SK-N-DZ (cell line): ENCODE measurements at regions not wholly inside any gene's neighbourhood (a gene's known extent, or its start where the extent isn't known, plus 50 kb on each side); places are given as distances from the start of the nearest gene placed in this dataset.

Experiments used
- DNase-seq: peaks from one replicate; pipeline ENCODE4 v3.0.0-alpha.2; 2015; ENCODE audit warnings: low spot score

GRCh38 chr2:43087413-43087812 lies 139.0 kb downstream of the ZFP36L2 start:
- DNase-seq, result no peak

GRCh38 chr2:43086451-43087221 lies 139.8 kb downstream of the ZFP36L2 start:
- DNase-seq, result no peak

- no peak for DNase-seq
Observed at GRCh38 chr2:43085929-43086328, 140.5 kb downstream of the ZFP36L2 start.

GRCh38 chr2:43085505-43085904 lies 140.9 kb downstream of the ZFP36L2 start:
- no peak for DNase-seq

GRCh38 chr2:43084699-43085091 lies 141.7 kb downstream of the ZFP36L2 start:
- DNase-seq, result peak; percentile 39

- DNase-seq, result peak; percentile 90
Observed at GRCh38 chr2:43083710-43084698, 142.4 kb downstream of the ZFP36L2 start.

GRCh38 chr2:43082903-43083677 lies 143.3 kb downstream of the ZFP36L2 start:
- DNase-seq, result peak; percentile 29

- peak; percentile 84 for DNase-seq
Observed at GRCh38 chr2:43082111-43082894, 144.1 kb downstream of the ZFP36L2 start.

- DNase-seq, result no peak
Observed at GRCh38 chr2:43081131-43081765, 145.2 kb downstream of the ZFP36L2 start.

- DNase-seq, result no peak
Observed at GRCh38 chr2:43080571-43081021, 145.8 kb downstream of the ZFP36L2 start.

GRCh38 chr2:43078781-43079755 lies 147.3 kb downstream of the ZFP36L2 start:
- no peak for DNase-seq

- DNase-seq, result no peak
Observed at GRCh38 chr2:43078301-43078700, 148.1 kb downstream of the ZFP36L2 start.

GRCh38 chr2:43077876-43078275 lies 148.5 kb downstream of the ZFP36L2 start:
- no peak for DNase-seq

- DNase-seq, result no peak
Observed at GRCh38 chr2:43076676-43077075, 149.7 kb downstream of the ZFP36L2 start.

GRCh38 chr2:43075811-43076585 lies 150.4 kb downstream of the ZFP36L2 start:
- no peak for DNase-seq

GRCh38 chr2:43075054-43075593 lies 151.3 kb downstream of the ZFP36L2 start:
- DNase-seq, result no peak

GRCh38 chr2:43074592-43075053 lies 151.8 kb downstream of the ZFP36L2 start:
- no peak for DNase-seq

- DNase-seq, result no peak
Observed at GRCh38 chr2:43074052-43074451, 152.4 kb downstream of the ZFP36L2 start.
